Fibroblast of lung (primary cell): ENCODE measurements at regions not wholly inside any gene's neighbourhood (a gene's known extent, or its start where the extent isn't known, plus 50 kb on each side); places are given as distances from the start of the nearest gene placed in this dataset.
"Not testable (repeated sequence)": the region's sequence is repeated elsewhere in the genome, so short reads cannot be mapped to it uniquely, and the experiment has no call there.

Experiments used
- DNase-seq, 2 donors: peaks; one replicate each; pipeline versions ENCODE4 v3.0.0 to v3.0.0-alpha.2; 2010; ENCODE audit warnings: low read depth in 2 of 2
- H2AFZ ChIP-seq: 2 replicates; pipeline ENCODE4 v1.5.1; 2012; ENCODE audit warnings: low read length, control low read depth, inconsistent platforms
- H3K27ac ChIP-seq: 2 replicates; pipeline ENCODE4 v1.5.1; 2011; ENCODE audit warnings: low read length, control low read depth; ENCODE audit not compliant: insufficient read depth
- H3K27me3 ChIP-seq: 2 replicates; pipeline ENCODE4 v1.5.1; 2011; ENCODE audit warnings: mild to moderate bottlenecking, low read length; ENCODE audit not compliant: control insufficient read depth, insufficient read depth
- H3K36me3 ChIP-seq: 2 replicates; pipeline ENCODE4 v1.5.1; 2011; ENCODE audit warnings: low read length; ENCODE audit not compliant: control insufficient read depth, insufficient read depth
- H3K4me1 ChIP-seq: 2 replicates; pipeline ENCODE4 v1.5.1; 2011; ENCODE audit warnings: low read length; ENCODE audit not compliant: control insufficient read depth, insufficient read depth; ENCODE audit errors: extremely low read depth
- H3K4me2 ChIP-seq: 2 replicates; pipeline ENCODE4 v1.5.1; 2011; ENCODE audit warnings: low read length, control low read depth; ENCODE audit not compliant: insufficient read depth; ENCODE audit errors: extremely low read depth
- H3K4me3 ChIP-seq, 4 experiments: fragments of 200-600 bp in 1 of 4; sonication (generic) in 1 of 4; replicated peaks in 1 of 4; 2 replicates each; pipeline ENCODE4 v1.5.1; 2011 to 2016; ENCODE audit warnings: low read length in 4 of 4, low read depth in 3 of 4, mild to moderate bottlenecking in 3 of 4, control low read depth in 2 of 4, inconsistent platforms in 1 of 4, mixed read lengths in 1 of 4; ENCODE audit not compliant: insufficient read depth in 1 of 4; ENCODE audit errors: control extremely low read depth in 1 of 4
- H3K79me2 ChIP-seq: 2 replicates; pipeline ENCODE4 v1.5.1; 2012; ENCODE audit warnings: mild to moderate bottlenecking, low read length, inconsistent platforms; ENCODE audit not compliant: control insufficient read depth, insufficient read depth
- H3K9ac ChIP-seq: 2 replicates; pipeline ENCODE4 v1.5.1; 2011; ENCODE audit warnings: mild to moderate bottlenecking, low read length, control low read depth; ENCODE audit not compliant: insufficient read depth
- H3K9me3 ChIP-seq: 2 replicates; pipeline ENCODE4 v1.5.1; 2012; ENCODE audit warnings: low read depth, low read length; ENCODE audit not compliant: control insufficient read depth, insufficient read depth
- H4K20me1 ChIP-seq: 2 replicates; pipeline ENCODE4 v1.5.1; 2011; ENCODE audit warnings: low read length; ENCODE audit not compliant: control insufficient read depth, insufficient read depth; ENCODE audit errors: extremely low read depth
- CTCF ChIP-seq, 2 donors: IDR thresholded peaks in 1 of 2; conservative IDR thresholded peaks in 1 of 2; 1 replicate in 1 of 2; 2 replicates in 1 of 2; pipeline ENCODE4 v1.5.1; 2011 to 2012; ENCODE audit warnings: low read length in 2 of 2, control low read depth in 1 of 2, inconsistent platforms in 1 of 2, low read depth in 1 of 2, mild to moderate bottlenecking in 1 of 2
- EZH2 ChIP-seq: IDR thresholded peaks from 2 replicates; pipeline ENCODE4 v1.5.1; 2012; ENCODE audit warnings: low read length, control low read depth, mild to moderate bottlenecking; ENCODE audit errors: missing control alignments

- no peaks in the 10 kb centered on the region for H3K4me1 ChIP-seq
- no peak overlapping the region for H3K27ac ChIP-seq
- no peaks in the 10 kb centered on the region for H3K79me2 ChIP-seq
- no peak overlapping the region for H3K9ac ChIP-seq
- no peak overlapping the region for H3K4me3 ChIP-seq
- H2AFZ ChIP-seq, result no peak overlapping the region
- H4K20me1 ChIP-seq, result no peaks in the 10 kb centered on the region
- H3K4me2 ChIP-seq, result no peak overlapping the region
- H3K9me3 ChIP-seq, result no peaks in the 10 kb centered on the region
- H3K27me3 ChIP-seq, result no peaks in the 10 kb centered on the region
- TF ChIP-seq EZH2 (no peak), CTCF (conservative IDR thresholded peaks at IDR 0.05 in 1 of 2, IDR thresholded peaks at IDR 0.05 in 1 of 2; ENCODE audit: low read depth in 1 of 2, low read length in 2 of 2) (no peak)
- H3K36me3 ChIP-seq, result no peaks in the 10 kb centered on the region
- peak in 1 of 2 donors; percentile 32 for DNase-seq
These were observed 566.0 kb downstream of the ADGRL2 start for GRCh38 chr1:82366689-82367088.

- H3K4me1 ChIP-seq, H3K27ac ChIP-seq, H3K9me3 ChIP-seq, H3K4me3 ChIP-seq, H3K27me3 ChIP-seq, H4K20me1 ChIP-seq, H3K79me2 ChIP-seq, H3K36me3 ChIP-seq, H2AFZ ChIP-seq, H3K9ac ChIP-seq, H3K4me2 ChIP-seq: not testable (repeated sequence)
- DNase-seq, result peak in 1 of 2 donors; percentile 43
These were observed 558.8 kb downstream of the ADGRL2 start for GRCh38 chr1:82359541-82359940.

GRCh38 chr1:82358706-82359105, 558.0 kb downstream of the ADGRL2 start:
- not testable (repeated sequence) for H2AFZ ChIP-seq, H4K20me1 ChIP-seq, H3K27ac ChIP-seq, H3K4me1 ChIP-seq, H3K4me2 ChIP-seq, H3K36me3 ChIP-seq, DNase-seq, H3K4me3 ChIP-seq, H3K9ac ChIP-seq, H3K9me3 ChIP-seq, H3K27me3 ChIP-seq, H3K79me2 ChIP-seq

GRCh38 chr1:82354546-82354945, 553.8 kb downstream of the ADGRL2 start:
- not testable (repeated sequence) for H3K9ac ChIP-seq, H3K4me1 ChIP-seq, H3K9me3 ChIP-seq, DNase-seq, H3K27me3 ChIP-seq, H2AFZ ChIP-seq, H3K27ac ChIP-seq, H3K4me3 ChIP-seq, H4K20me1 ChIP-seq, H3K36me3 ChIP-seq, H3K4me2 ChIP-seq, H3K79me2 ChIP-seq
